Stomach (tissue), 4 donors: ENCODE measurements at regions not wholly inside any gene's neighbourhood (a gene's known extent, or its start where the extent isn't known, plus 50 kb on each side); places are given as distances from the start of the nearest gene placed in this dataset.

Source experiments
- EP300 ChIP-seq: sonication (generic); formaldehyde crosslinking; IDR thresholded peaks from one replicate; pipeline ENCODE4 v1.6.1; 2017; ENCODE audit warnings: antibody characterized with exemption
- POLR2A ChIP-seq, 4 donors: fragments of 450-650 bp; IDR thresholded peaks; one replicate each; pipeline ENCODE4 v1.6.1; 2016; ENCODE audit warnings: antibody characterized with exemption in 4 of 4, control low read depth in 2 of 4, mild to moderate bottlenecking in 1 of 4, moderate library complexity in 1 of 4
- TF ChIP-seq, protein P1 (sequence below), 7 experiments: fragments of 450-650 bp in 4 of 7; fragments of 200-600 bp in 3 of 7; sonication (generic) in 3 of 7; IDR thresholded peaks; one replicate each; pipeline ENCODE4 v1.5.1; 2016 to 2019; ENCODE audit warnings: antibody characterized with exemption in 7 of 7, control low read depth in 2 of 7, mild to moderate bottlenecking in 1 of 7

DNA sequence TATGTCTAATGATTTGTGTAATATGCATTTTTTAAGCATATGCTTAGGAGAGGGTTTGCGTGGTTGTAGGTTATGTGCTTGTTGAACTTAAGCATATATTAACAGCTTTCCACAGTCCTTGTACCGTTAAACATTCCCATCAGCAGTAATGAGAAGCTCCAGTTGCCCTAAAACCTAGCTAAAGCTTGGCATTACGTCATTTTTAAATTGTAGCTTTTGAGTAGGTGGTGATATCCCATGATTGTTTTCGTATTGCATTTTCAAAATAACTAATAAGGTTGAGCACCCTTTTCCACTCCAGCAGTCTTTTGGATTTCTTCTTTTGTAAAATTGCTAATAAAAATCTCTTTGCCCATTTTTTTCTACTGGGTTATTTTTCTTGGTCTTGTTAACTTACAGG, 453.1 kb upstream of the GCFC2 start:
- TF ChIP-seq POLR2A (IDR thresholded peaks at IDR 0.05), result no peak
- no peak for TF ChIP-seq EP300
- TF ChIP-seq, protein P1, sequence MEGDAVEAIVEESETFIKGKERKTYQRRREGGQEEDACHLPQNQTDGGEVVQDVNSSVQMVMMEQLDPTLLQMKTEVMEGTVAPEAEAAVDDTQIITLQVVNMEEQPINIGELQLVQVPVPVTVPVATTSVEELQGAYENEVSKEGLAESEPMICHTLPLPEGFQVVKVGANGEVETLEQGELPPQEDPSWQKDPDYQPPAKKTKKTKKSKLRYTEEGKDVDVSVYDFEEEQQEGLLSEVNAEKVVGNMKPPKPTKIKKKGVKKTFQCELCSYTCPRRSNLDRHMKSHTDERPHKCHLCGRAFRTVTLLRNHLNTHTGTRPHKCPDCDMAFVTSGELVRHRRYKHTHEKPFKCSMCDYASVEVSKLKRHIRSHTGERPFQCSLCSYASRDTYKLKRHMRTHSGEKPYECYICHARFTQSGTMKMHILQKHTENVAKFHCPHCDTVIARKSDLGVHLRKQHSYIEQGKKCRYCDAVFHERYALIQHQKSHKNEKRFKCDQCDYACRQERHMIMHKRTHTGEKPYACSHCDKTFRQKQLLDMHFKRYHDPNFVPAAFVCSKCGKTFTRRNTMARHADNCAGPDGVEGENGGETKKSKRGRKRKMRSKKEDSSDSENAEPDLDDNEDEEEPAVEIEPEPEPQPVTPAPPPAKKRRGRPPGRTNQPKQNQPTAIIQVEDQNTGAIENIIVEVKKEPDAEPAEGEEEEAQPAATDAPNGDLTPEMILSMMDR (IDR thresholded peaks at IDR 0.05), result no peak
